ENCODE measurements at regions not wholly inside any gene's neighbourhood (a gene's known extent, or its start where the extent isn't known, plus 50 kb on each side); places are given as distances from the start of the nearest gene placed in this dataset.

GRCh38 chr11:22115470-22116029 is 77.3 kb upstream of the ANO5 start:
- no peak for TF ChIP-seq CTCF (conservative IDR thresholded peaks at IDR 0.05; ENCODE audit: low read length)
- no peak for TF ChIP-seq EZH2phosphoT487 (IDR thresholded peaks at IDR 0.05; ENCODE audit: borderline replicate concordance, low read depth, low read length)
